ENCODE measurements at regions not wholly inside any gene's neighbourhood (a gene's known extent, or its start where the extent isn't known, plus 50 kb on each side); places are given as distances from the start of the nearest gene placed in this dataset.
"Not testable (repeated sequence)": the region's sequence is repeated elsewhere in the genome, so short reads cannot be mapped to it uniquely, and the experiment has no call there.

GRCh38 chr2:17194083-17194482 is 324.2 kb downstream of the RAD51AP2 start:
- no peak overlapping the region for H3K4me3 ChIP-seq (ENCODE audit: low read depth, low read length)
- TF ChIP-seq, protein P1, sequence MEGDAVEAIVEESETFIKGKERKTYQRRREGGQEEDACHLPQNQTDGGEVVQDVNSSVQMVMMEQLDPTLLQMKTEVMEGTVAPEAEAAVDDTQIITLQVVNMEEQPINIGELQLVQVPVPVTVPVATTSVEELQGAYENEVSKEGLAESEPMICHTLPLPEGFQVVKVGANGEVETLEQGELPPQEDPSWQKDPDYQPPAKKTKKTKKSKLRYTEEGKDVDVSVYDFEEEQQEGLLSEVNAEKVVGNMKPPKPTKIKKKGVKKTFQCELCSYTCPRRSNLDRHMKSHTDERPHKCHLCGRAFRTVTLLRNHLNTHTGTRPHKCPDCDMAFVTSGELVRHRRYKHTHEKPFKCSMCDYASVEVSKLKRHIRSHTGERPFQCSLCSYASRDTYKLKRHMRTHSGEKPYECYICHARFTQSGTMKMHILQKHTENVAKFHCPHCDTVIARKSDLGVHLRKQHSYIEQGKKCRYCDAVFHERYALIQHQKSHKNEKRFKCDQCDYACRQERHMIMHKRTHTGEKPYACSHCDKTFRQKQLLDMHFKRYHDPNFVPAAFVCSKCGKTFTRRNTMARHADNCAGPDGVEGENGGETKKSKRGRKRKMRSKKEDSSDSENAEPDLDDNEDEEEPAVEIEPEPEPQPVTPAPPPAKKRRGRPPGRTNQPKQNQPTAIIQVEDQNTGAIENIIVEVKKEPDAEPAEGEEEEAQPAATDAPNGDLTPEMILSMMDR (IDR thresholded peaks at IDR 0.05; ENCODE audit: borderline replicate concordance, insufficient read depth, low read depth, low read length), result no peak

DNA sequence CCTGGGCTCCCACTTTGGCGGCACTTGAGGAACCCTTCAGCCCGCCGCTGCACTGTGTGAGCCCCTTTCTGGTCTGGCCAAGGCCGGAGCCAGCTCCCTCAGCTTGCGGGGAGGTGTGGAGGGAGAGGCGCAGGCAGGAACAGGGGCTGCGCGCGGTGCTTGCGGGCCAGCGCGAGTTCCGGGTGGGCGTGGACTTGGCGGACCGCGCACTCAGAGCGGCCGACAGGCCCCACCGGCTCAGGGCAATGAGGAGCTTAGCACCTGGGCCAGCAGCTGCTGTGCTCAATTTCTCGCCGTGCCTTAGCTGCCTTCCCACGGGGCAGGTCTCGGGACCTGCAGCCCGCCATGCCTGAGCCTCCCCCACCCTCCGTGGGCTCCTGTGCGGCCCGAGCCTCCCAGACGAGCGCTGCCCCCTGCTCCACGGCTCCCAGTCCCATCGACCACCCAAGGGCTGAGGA is 324.8 kb downstream of the RAD51AP2 start:
- not testable (repeated sequence) for H3K4me3 ChIP-seq (ENCODE audit: low read depth, low read length)

DNA sequence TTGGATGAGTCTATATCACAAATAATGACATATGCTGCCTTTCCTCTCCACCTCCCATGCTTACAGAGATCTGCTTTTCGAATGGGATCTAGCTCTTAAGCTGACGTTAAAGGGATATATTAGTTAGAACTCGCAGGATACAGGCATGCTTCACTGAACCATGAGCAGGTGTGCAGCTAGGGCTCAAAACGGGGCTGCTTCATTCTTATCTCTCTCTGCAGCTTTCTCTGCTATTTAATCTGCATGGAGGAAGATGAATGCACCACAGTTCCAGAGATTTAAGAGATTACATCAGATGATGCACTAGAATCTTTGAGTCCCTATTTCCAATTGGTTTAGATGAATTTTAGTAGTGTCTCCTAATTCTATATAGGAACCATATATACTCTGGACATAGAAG is 327.0 kb downstream of the RAD51AP2 start:
- TF ChIP-seq, protein P1 (IDR thresholded peaks at IDR 0.05; ENCODE audit: borderline replicate concordance, insufficient read depth, low read depth, low read length), result no peak
- no peak overlapping the region for H3K4me3 ChIP-seq (ENCODE audit: low read depth, low read length)

DNA sequence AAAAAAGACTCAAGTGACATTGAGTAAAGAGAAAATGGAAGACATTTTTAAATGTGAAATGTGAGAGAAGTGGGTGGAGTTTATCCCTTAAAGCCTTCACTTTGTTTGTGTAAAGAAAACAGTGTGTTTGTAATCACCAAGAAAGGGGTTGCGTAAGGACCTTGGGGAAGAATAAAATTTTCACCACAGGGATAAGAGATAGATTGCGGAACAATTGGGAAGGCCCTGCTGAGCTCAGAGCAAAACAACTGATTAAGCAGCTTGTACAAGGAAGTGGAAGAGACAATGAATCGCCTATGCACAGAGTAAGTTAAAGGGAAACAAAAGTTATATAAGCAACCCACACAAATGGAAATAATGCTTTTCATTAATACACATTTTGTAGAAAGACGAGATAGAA is 327.7 kb downstream of the RAD51AP2 start:
- TF ChIP-seq, protein P1 (IDR thresholded peaks at IDR 0.05; ENCODE audit: borderline replicate concordance, insufficient read depth, low read depth, low read length), result no peak

DNA sequence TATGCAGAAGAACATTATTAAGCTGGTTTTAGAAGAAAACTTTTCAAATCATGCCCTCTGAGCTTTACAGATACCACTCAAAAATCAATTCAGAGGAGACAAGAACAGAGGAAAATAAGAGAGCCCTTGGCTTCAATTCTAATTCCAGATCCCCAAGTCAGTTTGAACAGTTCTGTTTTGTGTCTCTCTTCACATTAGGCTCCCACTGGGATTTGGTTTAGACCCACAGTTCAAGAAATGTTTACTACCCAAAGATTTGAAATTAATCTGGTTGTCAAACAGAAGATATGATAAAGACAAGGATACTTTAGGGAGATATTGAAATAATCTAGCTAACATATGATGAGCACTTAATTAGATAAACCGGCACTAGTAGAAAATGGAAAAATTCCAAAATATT is 329.5 kb downstream of the RAD51AP2 start:
- H3K4me3 ChIP-seq (ENCODE audit: low read depth, low read length), result no peak overlapping the region
- TF ChIP-seq, protein P1 (IDR thresholded peaks at IDR 0.05; ENCODE audit: borderline replicate concordance, insufficient read depth, low read depth, low read length), result no peak

More for the DNA sequence above, 327.7 kb downstream of the RAD51AP2 start:
- no peak overlapping the region for H3K4me3 ChIP-seq (ENCODE audit: low read depth, low read length)

DNA sequence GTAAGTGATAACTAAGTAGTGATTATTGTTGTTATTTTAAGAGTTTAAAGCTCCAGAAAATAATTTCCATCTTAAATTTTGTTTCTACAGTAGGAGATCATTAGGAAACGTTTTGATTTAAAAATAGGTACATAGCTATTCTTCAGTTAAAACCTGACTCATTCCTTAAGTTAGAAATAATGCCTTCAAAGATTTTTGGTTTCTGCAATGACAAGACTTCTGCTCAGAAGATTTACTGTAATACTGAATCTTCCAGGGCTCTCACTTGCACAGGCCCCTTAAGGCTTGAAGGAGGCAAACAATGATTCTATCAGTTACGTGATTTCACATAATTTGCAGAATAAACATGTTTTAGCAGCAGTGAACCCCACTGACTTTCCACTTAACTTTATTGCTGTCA is 333.7 kb downstream of the RAD51AP2 start:
- TF ChIP-seq, protein P1 (IDR thresholded peaks at IDR 0.05; ENCODE audit: borderline replicate concordance, insufficient read depth, low read depth, low read length), result no peak

GRCh38 chr2:17182399-17182798 is 335.8 kb downstream of the RAD51AP2 start:
- H3K4me3 ChIP-seq (ENCODE audit: low read depth, low read length), result no peak overlapping the region
- TF ChIP-seq, protein P1 (IDR thresholded peaks at IDR 0.05; ENCODE audit: borderline replicate concordance, insufficient read depth, low read depth, low read length), result no peak

More for the DNA sequence above, 333.7 kb downstream of the RAD51AP2 start:
- H3K4me3 ChIP-seq (ENCODE audit: low read depth, low read length), result no peak overlapping the region
